Activated naive CD8-positive, alpha-beta T cell treated with anti-CD3 and anti-CD28 coated beads, Interleukin-2, amount 10 ng/mL, durations not matched to agents 7 days and 5 days (primary cell): ENCODE measurements at regions not wholly inside any gene's neighbourhood (a gene's known extent, or its start where the extent isn't known, plus 50 kb on each side); places are given as distances from the start of the nearest gene placed in this dataset.

Source experiments
- ATAC-seq: fragments of 150-1000 bp; cut with Tn5 transposase; one replicate; pipeline ENCODE4 v1.10.0; 2021; ENCODE audit warnings: low read depth, moderate library complexity
- POLR2A ChIA-PET: fragments of 350-600 bp; sonication (Branson Sonifier 250); formaldehyde crosslinking; loops from one replicate; lab custom pipeline; 2021; ENCODE audit warnings: antibody characterized with exemption; lab: Charles Lee
- DNase-seq: peaks from one replicate; pipeline ENCODE4 v3.0.0; 2021
- H3K27ac Mint-ChIP-seq: one replicate; pipeline ENCODE4 v1.8.0; 2022; ENCODE audit warnings: mild to moderate bottlenecking, mixed read lengths
- H3K27me3 Mint-ChIP-seq: one replicate; pipeline ENCODE4 v1.8.0; 2022; ENCODE audit warnings: mild to moderate bottlenecking, moderate library complexity, mixed read lengths
- H3K36me3 Mint-ChIP-seq: one replicate; pipeline ENCODE4 v1.8.0; 2021; ENCODE audit warnings: mild to moderate bottlenecking, mixed read lengths
- H3K4me1 Mint-ChIP-seq: one replicate; pipeline ENCODE4 v1.8.0; 2021; ENCODE audit warnings: mixed read lengths
- H3K4me3 Mint-ChIP-seq: one replicate; pipeline ENCODE4 v1.8.0; 2022; ENCODE audit warnings: mild to moderate bottlenecking, moderate library complexity, mixed read lengths
- H3K9me3 Mint-ChIP-seq: one replicate; pipeline ENCODE4 v1.8.0; 2021; ENCODE audit warnings: mixed read lengths

GRCh38 chr2:173762221-173762620 is 203.0 kb downstream of the SP3 start:
- Mint-ChIP-seq H3K27me3 (peaks cover 11% of the 10 kb centered on the region), H3K36me3 (no peaks in the 10 kb centered on the region), H3K4me1 (no peaks in the 10 kb centered on the region), H3K27ac (no peak overlapping the region), H3K9me3 (no peaks in the 10 kb centered on the region), H3K4me3 (no peak overlapping the region)
- ATAC-seq = no peak
- POLR2A ChIA-PET = no interaction called here
- DNase-seq = no peak

- Mint-ChIP-seq H3K4me3 (no peak overlapping the region), H3K27ac (no peak overlapping the region), H3K9me3 (no peaks in the 10 kb centered on the region), H3K36me3 (no peaks in the 10 kb centered on the region), H3K4me1 (no peaks in the 10 kb centered on the region), H3K27me3 (peaks cover 11% of the 10 kb centered on the region)
- POLR2A ChIA-PET = no interaction called here
- DNase-seq (no peak), ATAC-seq (no peak)
Measured at GRCh38 chr2:173762864-173763263, 202.3 kb downstream of the SP3 start.

GRCh38 chr2:173763641-173764040 is 201.5 kb downstream of the SP3 start:
- Mint-ChIP-seq H3K9me3 (no peaks in the 10 kb centered on the region), H3K4me1 (no peaks in the 10 kb centered on the region), H3K27me3 (peaks cover 10% of the 10 kb centered on the region), H3K27ac (no peak overlapping the region), H3K36me3 (no peaks in the 10 kb centered on the region), H3K4me3 (no peak overlapping the region)
- DNase-seq = no peak
- POLR2A ChIA-PET = no interaction called here
- ATAC-seq = no peak

- H3K36me3 Mint-ChIP-seq = no peaks in the 10 kb centered on the region
- DNase-seq (no peak), ATAC-seq (no peak)
- no peak overlapping the region for H3K4me3 Mint-ChIP-seq
- no peaks in the 10 kb centered on the region for H3K4me1 Mint-ChIP-seq
- H3K9me3 Mint-ChIP-seq = no peaks in the 10 kb centered on the region
- POLR2A ChIA-PET = no interaction called here
- H3K27ac Mint-ChIP-seq = no peak overlapping the region
- peaks cover 10% of the 10 kb centered on the region for H3K27me3 Mint-ChIP-seq
Measured at GRCh38 chr2:173764094-173764493, 201.1 kb downstream of the SP3 start.

GRCh38 chr2:173766537-173767289 is 198.5 kb downstream of the SP3 start:
- Mint-ChIP-seq H3K9me3 (no peaks in the 10 kb centered on the region), H3K27ac (no peak overlapping the region), H3K4me1 (no peaks in the 10 kb centered on the region), H3K4me3 (no peak overlapping the region), H3K27me3 (peaks cover 10% of the 10 kb centered on the region), H3K36me3 (no peaks in the 10 kb centered on the region)
- POLR2A ChIA-PET = interaction anchor here (0.5 kb wide), 1 partner anchor 41 kb away, joined by 4 read pairs; no protein-coding TSS in a partner anchor
- ATAC-seq (no peak), DNase-seq (no peak)

GRCh38 chr2:173770947-173771678 is 194.1 kb downstream of the SP3 start:
- no peaks in the 10 kb centered on the region for H3K9me3 Mint-ChIP-seq
- H3K4me1 Mint-ChIP-seq = no peaks in the 10 kb centered on the region
- H3K27me3 Mint-ChIP-seq = no peaks in the 10 kb centered on the region
- H3K36me3 Mint-ChIP-seq = no peaks in the 10 kb centered on the region
- H3K4me3 Mint-ChIP-seq = no peak overlapping the region
- POLR2A ChIA-PET = no interaction called here
- ATAC-seq (no peak), DNase-seq (no peak)
- no peak overlapping the region for H3K27ac Mint-ChIP-seq

GRCh38 chr2:173772205-173772604 is 193.0 kb downstream of the SP3 start:
- H3K27ac Mint-ChIP-seq = no peak overlapping the region
- no peaks in the 10 kb centered on the region for H3K9me3 Mint-ChIP-seq
- no peak for DNase-seq
- H3K4me3 Mint-ChIP-seq = no peak overlapping the region
- no peaks in the 10 kb centered on the region for H3K36me3 Mint-ChIP-seq
- H3K27me3 Mint-ChIP-seq = no peaks in the 10 kb centered on the region
- no peaks in the 10 kb centered on the region for H3K4me1 Mint-ChIP-seq
- no peak for ATAC-seq
- POLR2A ChIA-PET = no interaction called here

GRCh38 chr2:173773076-173773475 is 192.1 kb downstream of the SP3 start:
- H3K4me3 Mint-ChIP-seq = no peak overlapping the region
- H3K4me1 Mint-ChIP-seq = no peaks in the 10 kb centered on the region
- ATAC-seq (no peak), DNase-seq (no peak)
- POLR2A ChIA-PET = no interaction called here
- no peaks in the 10 kb centered on the region for H3K9me3 Mint-ChIP-seq
- no peaks in the 10 kb centered on the region for H3K36me3 Mint-ChIP-seq
- H3K27ac Mint-ChIP-seq = no peak overlapping the region
- no peaks in the 10 kb centered on the region for H3K27me3 Mint-ChIP-seq

- no peak for DNase-seq
- Mint-ChIP-seq H3K36me3 (no peaks in the 10 kb centered on the region), H3K9me3 (no peaks in the 10 kb centered on the region), H3K27ac (no peak overlapping the region), H3K4me3 (no peak overlapping the region), H3K27me3 (no peaks in the 10 kb centered on the region), H3K4me1 (no peaks in the 10 kb centered on the region)
- POLR2A ChIA-PET = no interaction called here
- ATAC-seq = no peak
Measured at GRCh38 chr2:173775440-173775839, 189.7 kb downstream of the SP3 start.

- ATAC-seq (no peak), DNase-seq (no peak)
- Mint-ChIP-seq H3K4me3 (no peak overlapping the region), H3K36me3 (no peaks in the 10 kb centered on the region), H3K27ac (no peak overlapping the region), H3K4me1 (no peaks in the 10 kb centered on the region), H3K27me3 (peaks cover 31% of the 10 kb centered on the region), H3K9me3 (no peaks in the 10 kb centered on the region)
- POLR2A ChIA-PET = no interaction called here
Measured at GRCh38 chr2:173782681-173783080, 182.5 kb downstream of the SP3 start.

- Mint-ChIP-seq H3K27ac (no peak overlapping the region), H3K27me3 (peaks cover 31% of the 10 kb centered on the region), H3K4me1 (no peaks in the 10 kb centered on the region), H3K36me3 (no peaks in the 10 kb centered on the region), H3K9me3 (no peaks in the 10 kb centered on the region), H3K4me3 (no peak overlapping the region)
- ATAC-seq = no peak
- DNase-seq = no peak
- POLR2A ChIA-PET = no interaction called here
Measured at GRCh38 chr2:173783382-173783781, 181.8 kb downstream of the SP3 start.

GRCh38 chr2:173785813-173786212 is 179.4 kb downstream of the SP3 start:
- POLR2A ChIA-PET = no interaction called here
- Mint-ChIP-seq H3K4me1 (no peaks in the 10 kb centered on the region), H3K27ac (no peak overlapping the region), H3K4me3 (no peak overlapping the region), H3K9me3 (no peaks in the 10 kb centered on the region), H3K36me3 (no peaks in the 10 kb centered on the region), H3K27me3 (peaks cover 28% of the 10 kb centered on the region)
- no peak for ATAC-seq
- DNase-seq = no peak

GRCh38 chr2:173791502-173791901 is 173.7 kb downstream of the SP3 start:
- H3K27ac Mint-ChIP-seq = no peak overlapping the region
- DNase-seq (no peak), ATAC-seq (no peak)
- H3K9me3 Mint-ChIP-seq = no peaks in the 10 kb centered on the region
- POLR2A ChIA-PET = no interaction called here
- H3K4me1 Mint-ChIP-seq = peaks cover 4% of the 10 kb centered on the region
- peaks cover 14% of the 10 kb centered on the region for H3K27me3 Mint-ChIP-seq
- H3K36me3 Mint-ChIP-seq = no peaks in the 10 kb centered on the region
- H3K4me3 Mint-ChIP-seq = no peak overlapping the region

GRCh38 chr2:173792166-173792565 is 173.0 kb downstream of the SP3 start:
- H3K27ac Mint-ChIP-seq = no peak overlapping the region
- no peaks in the 10 kb centered on the region for H3K36me3 Mint-ChIP-seq
- H3K27me3 Mint-ChIP-seq = peaks cover 13% of the 10 kb centered on the region
- DNase-seq (no peak), ATAC-seq (no peak)
- H3K4me1 Mint-ChIP-seq = peaks cover 4% of the 10 kb centered on the region
- no peak overlapping the region for H3K4me3 Mint-ChIP-seq
- H3K9me3 Mint-ChIP-seq = no peaks in the 10 kb centered on the region
- POLR2A ChIA-PET = no interaction called here
